ENCODE measurements at regions not wholly inside any gene's neighbourhood (a gene's known extent, or its start where the extent isn't known, plus 50 kb on each side); places are given as distances from the start of the nearest gene placed in this dataset.

DNA sequence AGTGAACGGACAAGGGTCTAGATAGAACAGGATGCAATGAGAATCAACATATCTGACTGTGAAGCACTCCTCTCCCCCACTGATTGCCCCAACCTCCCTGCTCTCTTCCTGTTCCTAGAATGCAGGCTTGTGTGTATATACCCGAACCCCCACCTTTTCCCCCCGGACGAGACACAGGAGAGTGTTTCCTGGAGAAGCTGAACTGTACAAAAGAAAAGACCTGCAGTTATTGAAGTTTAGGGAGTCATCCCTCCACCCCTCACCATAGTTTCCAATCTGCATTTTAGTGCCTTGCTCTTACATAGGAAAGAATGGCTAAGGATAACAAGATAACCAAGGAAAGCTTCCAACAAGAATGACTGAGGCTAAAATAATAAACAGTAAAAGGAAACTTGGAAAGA lies 55.5 kb upstream of the PDE10A start:
- TF ChIP-seq CTCF (IDR thresholded peaks at IDR 0.05; ENCODE audit: insufficient read depth, low read length) (no peak), GABPA (IDR thresholded peaks at IDR 0.05; ENCODE audit: low read depth) (no peak), SPI1 (IDR thresholded peaks at IDR 0.05; ENCODE audit: borderline replicate concordance, low read depth) (no peak)

Data from HL-60 (cell line).